A673 (cell line): ENCODE measurements at regions not wholly inside any gene's neighbourhood (a gene's known extent, or its start where the extent isn't known, plus 50 kb on each side); places are given as distances from the start of the nearest gene placed in this dataset.

Source experiments
- EZH2 ChIP-seq: fragments of 200-600 bp; sonication (generic); IDR thresholded peaks from 2 replicates; pipeline ENCODE4 v1.6.1; 2017; ENCODE audit warnings: borderline replicate concordance, low read depth, mild to moderate bottlenecking, mixed read lengths, antibody characterized with exemption, low read length; ENCODE audit not compliant: poor library complexity, severe bottlenecking
- TF ChIP-seq, protein P1 (sequence below): fragments of 300-800, 200-600 bp; sonication (generic); conservative IDR thresholded peaks from 2 replicates; pipeline ENCODE4 v1.5.1; 2017; ENCODE audit warnings: low read depth, mild to moderate bottlenecking, antibody characterized with exemption, low read length, moderate library complexity, mixed read lengths

- TF ChIP-seq, protein P1, sequence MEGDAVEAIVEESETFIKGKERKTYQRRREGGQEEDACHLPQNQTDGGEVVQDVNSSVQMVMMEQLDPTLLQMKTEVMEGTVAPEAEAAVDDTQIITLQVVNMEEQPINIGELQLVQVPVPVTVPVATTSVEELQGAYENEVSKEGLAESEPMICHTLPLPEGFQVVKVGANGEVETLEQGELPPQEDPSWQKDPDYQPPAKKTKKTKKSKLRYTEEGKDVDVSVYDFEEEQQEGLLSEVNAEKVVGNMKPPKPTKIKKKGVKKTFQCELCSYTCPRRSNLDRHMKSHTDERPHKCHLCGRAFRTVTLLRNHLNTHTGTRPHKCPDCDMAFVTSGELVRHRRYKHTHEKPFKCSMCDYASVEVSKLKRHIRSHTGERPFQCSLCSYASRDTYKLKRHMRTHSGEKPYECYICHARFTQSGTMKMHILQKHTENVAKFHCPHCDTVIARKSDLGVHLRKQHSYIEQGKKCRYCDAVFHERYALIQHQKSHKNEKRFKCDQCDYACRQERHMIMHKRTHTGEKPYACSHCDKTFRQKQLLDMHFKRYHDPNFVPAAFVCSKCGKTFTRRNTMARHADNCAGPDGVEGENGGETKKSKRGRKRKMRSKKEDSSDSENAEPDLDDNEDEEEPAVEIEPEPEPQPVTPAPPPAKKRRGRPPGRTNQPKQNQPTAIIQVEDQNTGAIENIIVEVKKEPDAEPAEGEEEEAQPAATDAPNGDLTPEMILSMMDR: no peak
- TF ChIP-seq EZH2: no peak
These were observed 143.5 kb upstream of the ESRRG start for GRCh38 chr1:216866714-216867113.
